Sigmoid colon (tissue), 6 donors: ENCODE measurements at regions not wholly inside any gene's neighbourhood (a gene's known extent, or its start where the extent isn't known, plus 50 kb on each side); places are given as distances from the start of the nearest gene placed in this dataset.
"Not testable (repeated sequence)": the region's sequence is repeated elsewhere in the genome, so short reads cannot be mapped to it uniquely, and the experiment has no call there.

ENCODE experiments used
- DNase-seq: peaks from one replicate; pipeline ENCODE4 v3.0.0-alpha.2; 2019
- H3K27ac ChIP-seq, 4 donors: fragments of 200-600 bp; sonication (generic); one replicate each; pipeline ENCODE4 v1.5.1; 2016 to 2019; ENCODE audit warnings: mild to moderate bottlenecking in 1 of 4
- H3K27me3 ChIP-seq, 3 donors: fragments of 200-600 bp; sonication (generic); one replicate each; pipeline ENCODE4 v1.5.1; 2019; ENCODE audit warnings: mild to moderate bottlenecking in 1 of 3
- H3K36me3 ChIP-seq, 4 donors: fragments of 200-600 bp; sonication (generic); one replicate each; pipeline ENCODE4 v1.5.1; 2016 to 2019
- H3K4me1 ChIP-seq, 4 donors: fragments of 200-600 bp; sonication (generic); one replicate each; pipeline ENCODE4 v1.5.1; 2017 to 2019
- H3K4me3 ChIP-seq, 4 donors: fragments of 200-600 bp; sonication (generic); one replicate each; pipeline ENCODE4 v1.5.1; 2017 to 2019; ENCODE audit warnings: mild to moderate bottlenecking in 2 of 4, moderate library complexity in 1 of 4
- H3K9me3 ChIP-seq, 4 donors: fragments of 200-600 bp in 3 of 4; sonication (generic) in 3 of 4; one replicate each; pipeline versions ENCODE4 v1.5.1 to v1.6.1; 2013 to 2019
- EP300 ChIP-seq, 4 donors: sonication (generic); formaldehyde crosslinking; IDR thresholded peaks; one replicate each; pipeline ENCODE4 v1.6.1; 2017; ENCODE audit warnings: antibody characterized with exemption in 4 of 4
- POLR2A ChIP-seq, 2 donors: fragments of 450-650 bp; IDR thresholded peaks; one replicate each; pipeline ENCODE4 v1.6.1; 2016; ENCODE audit warnings: antibody characterized with exemption in 2 of 2, mild to moderate bottlenecking in 2 of 2, moderate library complexity in 2 of 2
- POLR2AphosphoS5 ChIP-seq, 4 donors: sonication (generic); formaldehyde crosslinking; IDR thresholded peaks; one replicate each; pipeline ENCODE4 v1.6.1; 2017; ENCODE audit warnings: antibody characterized with exemption in 4 of 4
- WGBS, 2 donors: extraction: QIAGEN DNeasy Blood & Tissue Kit; methylation state at CpG; one replicate each; pipeline ENCODE4 v1.1.7; 2013; 5-methylcytosine and 5-hydroxymethylcytosine counted together
- intact Hi-C: fragments of 100-400 bp; cut with DNase I; formaldehyde crosslinking; loops from one replicate; pipeline ENCODE4 v1.15.1; 2023
- TF ChIP-seq, protein P1 (sequence below), 4 experiments: fragments of 450-650 bp in 3 of 4; fragments of 200-600 bp in 1 of 4; IDR thresholded peaks; one replicate each; pipeline ENCODE4 v1.5.1; 2016 to 2019; ENCODE audit warnings: antibody characterized with exemption in 4 of 4, mild to moderate bottlenecking in 3 of 4, moderate library complexity in 2 of 4
- donor health status: healthy with polysubstance abuse.
- donor health status: healthy.

- 76 to 79% methylated on average over 2 of the region's 2 CpGs for WGBS, 2 donors
- Histone ChIP-seq H3K4me1 (no peaks in the 10 kb centered on the region), H3K27me3 (no peaks in the 10 kb centered on the region), H3K4me3 (no peak overlapping the region), H3K36me3 (no peaks in the 10 kb centered on the region), H3K9me3 (no peaks in the 10 kb centered on the region), H3K27ac (no peak overlapping the region)
- DNase-seq, result no peak
- intact Hi-C loops, result no loop called here
- no peak for TF ChIP-seq EP300 (IDR thresholded peaks at IDR 0.05)
- TF ChIP-seq, protein P1, sequence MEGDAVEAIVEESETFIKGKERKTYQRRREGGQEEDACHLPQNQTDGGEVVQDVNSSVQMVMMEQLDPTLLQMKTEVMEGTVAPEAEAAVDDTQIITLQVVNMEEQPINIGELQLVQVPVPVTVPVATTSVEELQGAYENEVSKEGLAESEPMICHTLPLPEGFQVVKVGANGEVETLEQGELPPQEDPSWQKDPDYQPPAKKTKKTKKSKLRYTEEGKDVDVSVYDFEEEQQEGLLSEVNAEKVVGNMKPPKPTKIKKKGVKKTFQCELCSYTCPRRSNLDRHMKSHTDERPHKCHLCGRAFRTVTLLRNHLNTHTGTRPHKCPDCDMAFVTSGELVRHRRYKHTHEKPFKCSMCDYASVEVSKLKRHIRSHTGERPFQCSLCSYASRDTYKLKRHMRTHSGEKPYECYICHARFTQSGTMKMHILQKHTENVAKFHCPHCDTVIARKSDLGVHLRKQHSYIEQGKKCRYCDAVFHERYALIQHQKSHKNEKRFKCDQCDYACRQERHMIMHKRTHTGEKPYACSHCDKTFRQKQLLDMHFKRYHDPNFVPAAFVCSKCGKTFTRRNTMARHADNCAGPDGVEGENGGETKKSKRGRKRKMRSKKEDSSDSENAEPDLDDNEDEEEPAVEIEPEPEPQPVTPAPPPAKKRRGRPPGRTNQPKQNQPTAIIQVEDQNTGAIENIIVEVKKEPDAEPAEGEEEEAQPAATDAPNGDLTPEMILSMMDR (IDR thresholded peaks at IDR 0.05), result no peak
- no peak for TF ChIP-seq POLR2AphosphoS5 (IDR thresholded peaks at IDR 0.05)
- TF ChIP-seq POLR2A (IDR thresholded peaks at IDR 0.05), result no peak
These were observed 281.2 kb upstream of the MINDY3 start for GRCh38 chr10:16141499-16141898.

GRCh38 chr10:16146993-16147392 lies 286.7 kb upstream of the MINDY3 start:
- H3K4me1 ChIP-seq, result no peaks in the 10 kb centered on the region
- no peaks in the 10 kb centered on the region for H3K36me3 ChIP-seq
- 77 to 87% methylated on average over 5 of the region's 5 CpGs for WGBS, 2 donors
- no peak overlapping the region for H3K4me3 ChIP-seq
- H3K27me3 ChIP-seq, result no peaks in the 10 kb centered on the region
- intact Hi-C loops, result no loop called here
- no peaks in the 10 kb centered on the region for H3K9me3 ChIP-seq
- TF ChIP-seq EP300 (IDR thresholded peaks at IDR 0.05) (no peak), POLR2A (IDR thresholded peaks at IDR 0.05) (no peak), POLR2AphosphoS5 (IDR thresholded peaks at IDR 0.05) (no peak)
- TF ChIP-seq, protein P1 (IDR thresholded peaks at IDR 0.05), result no peak
- H3K27ac ChIP-seq, result no peak overlapping the region
- no peak for DNase-seq

DNA sequence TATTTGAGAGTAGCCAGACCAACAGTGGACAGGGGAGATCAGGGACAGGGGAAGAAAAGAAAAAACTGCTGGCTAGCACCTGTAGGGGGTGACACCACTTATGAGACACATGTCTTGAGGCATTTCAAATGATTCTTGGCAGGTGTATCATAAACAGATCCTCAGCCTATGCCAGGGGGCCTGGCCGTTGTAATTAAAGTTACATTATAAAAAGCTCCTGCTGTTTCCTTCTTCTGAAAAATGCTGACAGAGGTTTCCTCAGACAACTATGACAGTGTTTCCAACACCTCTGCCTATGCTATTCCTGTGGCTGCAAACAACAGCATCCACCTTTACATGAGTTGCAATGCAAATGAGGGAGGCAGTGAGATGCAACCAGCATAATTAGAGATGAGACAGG lies 281.0 kb upstream of the PTER start:
- no peak for TF ChIP-seq EP300 (IDR thresholded peaks at IDR 0.05)
- TF ChIP-seq POLR2AphosphoS5 (IDR thresholded peaks at IDR 0.05), result no peak
- TF ChIP-seq, protein P1 (IDR thresholded peaks at IDR 0.05), result no peak
- no peak for TF ChIP-seq POLR2A (IDR thresholded peaks at IDR 0.05)
- Histone ChIP-seq H3K27me3 (no peaks in the 10 kb centered on the region), H3K4me3 (no peak overlapping the region), H3K9me3 (no peaks in the 10 kb centered on the region), H3K27ac (no peak overlapping the region), H3K36me3 (no peaks in the 10 kb centered on the region), H3K4me1 (no peaks in the 10 kb centered on the region)
- intact Hi-C loops, result no loop called here
- 12 to 31% methylated on average over 1 of the region's 1 CpG for WGBS, 2 donors
- no peak for DNase-seq

- Histone ChIP-seq H3K27ac (no peak overlapping the region), H3K9me3 (no peaks in the 10 kb centered on the region), H3K4me3 (no peak overlapping the region), H3K27me3 (no peaks in the 10 kb centered on the region), H3K36me3 (no peaks in the 10 kb centered on the region), H3K4me1 (no peaks in the 10 kb centered on the region)
- WGBS, 2 donors, result 84 to 87% methylated on average over 7 of the region's 7 CpGs
- intact Hi-C loops, result no loop called here
- TF ChIP-seq EP300 (IDR thresholded peaks at IDR 0.05), result no peak
- TF ChIP-seq, protein P1 (IDR thresholded peaks at IDR 0.05), result no peak
- no peak for TF ChIP-seq POLR2A (IDR thresholded peaks at IDR 0.05)
- TF ChIP-seq POLR2AphosphoS5 (IDR thresholded peaks at IDR 0.05), result no peak
- DNase-seq, result no peak
These were observed 280.1 kb upstream of the PTER start for GRCh38 chr10:16156681-16157080.

- H3K4me3 ChIP-seq, intact Hi-C loops, H3K4me1 ChIP-seq, H3K36me3 ChIP-seq, H3K9me3 ChIP-seq, H3K27ac ChIP-seq, H3K27me3 ChIP-seq, DNase-seq: not testable (repeated sequence)
- 84 to 91% methylated on average over 3 of the region's 3 CpGs for WGBS, 2 donors
These were observed 271.7 kb upstream of the PTER start for GRCh38 chr10:16165067-16165466.
